HG03095 (cell line): ENCODE measurements at regions not wholly inside any gene's neighbourhood (a gene's known extent, or its start where the extent isn't known, plus 50 kb on each side); places are given as distances from the start of the nearest gene placed in this dataset.

Experiments
- ATAC-seq: cut with Tn5 transposase; IDR thresholded peaks from one replicate; pipeline ENCODE4 v1.9.1; 2021; ENCODE audit warnings: moderate library complexity; ENCODE audit not compliant: unreplicated experiment

DNA sequence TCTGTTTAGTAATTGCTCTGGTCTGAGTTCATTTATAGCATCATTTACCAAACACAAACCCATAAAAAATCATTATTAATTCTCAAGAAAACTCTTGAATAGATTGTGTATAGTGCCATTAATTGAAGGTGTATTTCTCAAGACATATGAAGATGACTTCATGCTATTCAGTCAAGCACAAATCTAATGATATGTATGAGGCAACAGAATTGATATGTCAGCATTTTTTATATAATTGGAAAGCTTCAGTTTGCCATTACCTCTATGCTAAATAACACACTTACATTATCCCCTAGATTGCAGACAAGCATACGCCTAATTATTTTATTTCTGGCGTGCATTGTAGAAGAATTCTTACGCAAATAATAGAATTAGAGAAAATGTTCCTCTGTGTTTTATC lies 461.8 kb downstream of the PDHA2 start:
- no peak for ATAC-seq

DNA sequence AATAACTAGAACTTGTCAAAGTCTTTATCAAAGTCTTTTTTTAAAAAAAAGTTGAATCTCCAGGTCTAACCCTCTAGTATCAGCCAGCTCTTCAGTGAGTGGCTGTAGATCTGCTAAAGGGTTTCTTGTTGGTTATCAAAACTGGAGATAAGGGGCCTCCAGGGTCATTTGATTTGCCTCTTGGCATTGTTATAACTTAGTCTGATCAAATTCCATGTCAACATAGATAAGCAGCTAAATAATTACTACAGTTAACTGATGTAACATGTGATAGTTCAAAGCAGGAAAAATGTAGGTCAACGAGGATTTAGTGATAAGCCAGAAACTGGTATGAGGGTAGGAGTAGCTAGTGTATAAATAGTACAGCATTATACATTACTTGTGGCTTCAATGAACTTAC lies 465.1 kb downstream of the PDHA2 start:
- no peak for ATAC-seq

- ATAC-seq, result no peak
Observed at GRCh38 chr4:96312046-96312685, 472.3 kb downstream of the PDHA2 start.

DNA sequence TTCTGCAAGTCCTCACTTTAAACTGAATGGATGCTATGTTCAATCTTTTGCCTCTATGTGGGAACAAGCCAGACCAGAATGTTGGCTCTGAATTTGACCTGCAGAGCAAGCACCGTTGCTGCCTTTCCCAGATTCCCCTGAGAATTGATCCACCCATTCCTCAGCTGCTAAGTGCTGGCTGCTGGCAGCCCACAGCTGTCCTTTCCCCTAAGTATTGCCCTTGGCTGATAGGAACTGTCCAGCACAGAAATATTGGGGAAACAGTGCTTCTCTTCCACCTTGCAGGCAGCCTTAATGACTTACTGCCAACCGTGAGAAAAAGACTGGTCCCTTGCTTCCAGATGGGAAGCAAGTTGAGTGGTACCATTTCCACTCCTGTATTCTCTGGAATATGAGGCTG lies 475.9 kb downstream of the PDHA2 start:
- ATAC-seq, result no peak

- ATAC-seq, result no peak
Observed at GRCh38 chr4:96316776-96317175, 476.9 kb downstream of the PDHA2 start.

DNA sequence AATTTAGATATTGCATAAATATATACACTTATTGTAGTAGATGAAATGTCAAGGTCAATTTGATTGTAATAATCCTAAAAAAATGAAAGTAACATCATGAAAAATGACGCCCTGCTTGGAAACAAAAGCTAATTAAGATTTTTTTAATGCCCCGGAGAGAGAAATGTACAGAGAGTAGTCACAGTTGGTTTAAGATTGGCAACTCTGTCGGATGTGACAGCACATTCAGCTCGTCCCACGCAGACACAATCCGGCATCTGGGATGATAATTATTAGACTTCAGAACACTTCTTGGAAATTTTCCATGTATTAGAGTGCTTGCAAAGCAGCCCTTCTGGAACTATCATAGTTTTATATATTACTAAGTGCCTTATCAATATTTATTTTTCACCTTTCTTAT lies 478.0 kb downstream of the PDHA2 start:
- ATAC-seq, result no peak

DNA sequence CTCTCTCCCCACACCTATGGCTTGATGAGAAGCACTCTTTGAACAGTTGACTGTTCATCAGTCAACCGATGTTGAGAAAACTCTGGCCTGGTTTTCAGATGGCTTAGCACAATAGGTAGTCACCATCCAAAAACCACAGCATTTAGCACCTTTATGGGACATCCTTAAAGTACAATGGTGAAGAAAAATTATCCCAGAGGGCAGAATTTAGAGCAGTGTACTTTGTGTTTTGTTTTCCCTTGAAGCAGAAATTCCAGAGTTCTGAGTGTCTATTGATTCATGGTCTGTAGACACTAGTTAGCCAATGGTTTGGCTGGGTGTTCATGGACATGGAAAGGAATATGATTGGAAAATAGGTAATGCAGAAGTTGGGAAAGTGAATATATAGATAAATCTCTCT lies 487.0 kb downstream of the PDHA2 start:
- ATAC-seq, result no peak

- no peak for ATAC-seq
Observed at GRCh38 chr4:96342196-96342595, 502.3 kb downstream of the PDHA2 start.

DNA sequence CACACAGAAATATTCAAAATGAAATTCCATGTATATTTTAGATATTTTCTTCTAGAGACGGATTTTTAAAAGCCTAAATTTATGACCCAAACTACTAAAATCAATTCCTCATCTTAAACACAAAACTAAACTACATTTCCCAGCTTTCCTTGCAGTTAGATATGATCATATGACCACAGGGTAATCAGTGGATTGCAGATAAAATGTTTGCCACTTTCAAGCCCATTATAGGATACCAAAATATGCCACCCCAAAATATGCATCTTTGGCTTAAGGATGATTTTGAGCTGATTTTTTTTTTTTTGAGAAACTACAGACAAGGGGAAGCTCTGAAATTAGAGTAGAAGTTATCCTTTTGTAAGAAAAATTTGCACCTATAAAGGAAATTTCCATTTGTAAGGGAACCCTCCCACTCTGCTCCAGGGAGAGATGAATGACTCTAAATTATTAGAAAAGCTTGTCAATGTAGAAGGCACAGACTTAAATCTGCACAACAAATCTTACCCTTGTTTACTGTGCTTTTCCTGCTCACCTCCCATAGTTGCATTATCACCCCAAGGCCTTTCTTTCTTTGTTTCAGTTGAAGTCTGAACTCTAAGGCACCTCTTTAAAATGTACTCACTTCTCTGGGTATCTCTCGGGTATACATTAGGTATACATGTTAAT lies 503.0 kb downstream of the PDHA2 start:
- no peak for ATAC-seq

- ATAC-seq, result no peak
Observed at GRCh38 chr4:96343836-96344235, 503.9 kb downstream of the PDHA2 start.

DNA sequence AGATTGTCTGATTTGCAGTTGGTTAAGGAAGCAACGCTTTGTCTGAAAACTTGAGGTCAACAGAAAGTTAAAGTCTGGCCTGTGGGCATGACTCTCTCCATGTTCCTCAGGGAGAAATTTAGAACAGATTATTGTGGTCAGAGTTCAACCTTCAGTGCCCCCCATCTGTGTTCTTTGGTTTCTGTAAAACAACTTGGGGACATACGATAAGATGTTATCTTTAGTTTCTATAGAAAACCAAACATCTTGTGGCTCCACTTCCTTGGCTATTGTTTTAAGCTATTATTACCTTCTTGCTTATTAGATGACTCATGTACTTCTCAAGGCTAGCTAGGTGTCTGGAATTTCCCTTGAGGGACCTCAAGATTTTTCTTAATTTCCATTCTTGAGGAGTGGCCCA lies 507.7 kb downstream of the PDHA2 start:
- ATAC-seq, result no peak

DNA sequence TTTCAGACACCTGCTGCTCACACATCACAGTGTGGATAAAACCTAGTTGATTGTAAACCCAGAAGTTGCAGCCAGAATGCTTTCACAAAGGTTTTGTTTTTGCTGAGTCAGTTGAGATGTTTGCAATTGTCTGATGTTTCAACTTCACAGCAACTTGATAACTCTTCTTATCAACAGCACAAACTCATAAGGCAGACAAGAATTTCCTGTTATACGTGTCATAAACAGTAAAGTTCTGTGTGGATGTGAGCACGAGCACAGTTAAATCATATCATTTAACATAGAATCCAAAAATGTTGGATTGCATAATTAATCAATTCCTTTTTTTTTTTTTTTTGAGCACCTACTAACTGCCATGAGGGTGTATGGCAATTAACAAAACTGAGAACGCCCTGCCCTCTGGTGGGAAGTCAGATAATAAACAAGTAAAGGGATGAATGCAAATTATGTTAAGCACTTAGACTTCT lies 512.2 kb downstream of the PDHA2 start:
- ATAC-seq, result no peak

DNA sequence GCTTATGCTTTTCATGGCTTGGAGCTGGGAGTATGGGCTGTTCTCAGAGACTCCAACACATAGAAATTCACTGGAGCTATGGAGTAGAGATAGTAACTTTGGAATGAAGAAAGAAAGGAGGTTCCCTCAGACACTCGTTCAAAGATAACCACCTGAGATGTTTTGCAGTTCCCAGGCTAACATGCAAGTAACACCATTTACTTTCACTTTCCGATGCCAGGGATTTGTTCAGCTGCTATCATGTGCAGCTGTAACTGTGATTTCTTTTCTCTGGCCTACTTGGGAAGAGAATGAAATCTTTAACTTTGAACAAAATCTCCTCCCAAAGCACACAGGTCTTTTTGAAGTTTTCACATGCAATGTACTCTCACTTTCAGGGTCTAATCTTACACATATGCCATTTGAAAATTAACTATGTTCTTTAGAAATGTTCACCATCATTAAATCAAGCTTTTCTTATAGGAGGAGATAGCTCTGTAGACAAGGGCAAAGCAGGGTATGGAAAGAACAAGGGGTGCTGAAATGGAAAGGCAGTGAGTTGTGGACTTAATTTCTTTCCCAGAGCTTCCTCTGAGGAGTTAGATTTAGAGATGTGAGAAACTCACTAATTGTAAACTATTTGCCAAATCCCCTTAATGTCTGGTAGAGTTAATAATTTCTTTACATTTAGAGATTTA lies 514.3 kb downstream of the PDHA2 start:
- ATAC-seq, result no peak

GRCh38 chr4:96355414-96355813 lies 515.5 kb downstream of the PDHA2 start:
- ATAC-seq, result no peak

DNA sequence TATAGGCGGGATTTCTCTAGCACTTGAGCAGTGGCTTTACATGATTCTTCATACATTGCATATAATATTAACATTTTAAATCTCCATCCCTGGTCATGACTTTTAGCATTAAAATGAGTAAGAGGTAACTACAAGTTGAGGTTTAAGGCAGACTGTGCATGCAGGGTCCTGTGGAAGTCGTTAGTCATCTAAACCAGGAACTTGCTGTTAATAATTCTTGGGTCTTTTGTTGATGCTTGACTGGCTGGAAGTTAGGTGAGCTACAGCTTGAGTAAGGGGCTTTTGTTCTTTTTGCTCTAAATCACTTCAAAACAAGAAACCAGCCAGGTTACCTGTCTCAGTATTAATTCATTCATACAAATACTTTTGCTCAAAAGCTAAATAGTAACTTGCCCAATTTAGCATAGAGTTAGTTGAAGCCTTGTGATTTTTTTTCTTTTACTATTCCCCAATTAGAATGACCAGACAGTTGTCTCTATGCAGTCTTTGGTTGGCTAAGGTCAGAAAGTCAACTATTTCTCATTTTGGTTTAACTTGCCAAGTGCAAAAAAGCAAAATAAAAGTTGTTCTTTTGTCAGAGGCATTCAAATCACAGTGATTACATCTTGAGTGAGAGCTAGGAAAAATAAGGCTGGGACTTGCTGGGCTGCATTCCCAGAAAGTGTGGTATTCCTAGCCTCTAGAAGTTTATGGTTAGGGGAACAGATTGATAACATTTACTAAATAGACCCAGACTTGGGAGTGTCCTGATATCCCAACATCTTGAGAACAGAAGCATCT lies 516.9 kb downstream of the PDHA2 start:
- no peak for ATAC-seq

DNA sequence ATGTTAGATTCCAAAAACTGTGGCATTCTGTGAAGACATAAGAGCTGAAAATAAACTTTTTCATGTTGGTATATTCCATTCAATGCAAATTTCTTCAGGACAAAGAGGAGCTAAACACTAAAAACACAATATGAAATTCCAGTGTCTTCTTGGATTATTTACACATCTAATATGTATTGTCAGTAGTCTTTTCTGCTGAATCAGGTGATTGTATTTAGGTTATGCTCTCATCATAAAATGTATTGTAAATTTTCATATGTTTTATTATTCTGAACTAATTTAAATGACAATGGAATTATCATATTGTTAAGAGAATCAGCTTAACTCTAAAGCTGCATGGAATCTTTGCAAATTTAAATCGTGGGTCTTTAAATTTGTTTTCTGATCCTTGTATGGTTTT lies 526.7 kb downstream of the PDHA2 start:
- ATAC-seq, result no peak

DNA sequence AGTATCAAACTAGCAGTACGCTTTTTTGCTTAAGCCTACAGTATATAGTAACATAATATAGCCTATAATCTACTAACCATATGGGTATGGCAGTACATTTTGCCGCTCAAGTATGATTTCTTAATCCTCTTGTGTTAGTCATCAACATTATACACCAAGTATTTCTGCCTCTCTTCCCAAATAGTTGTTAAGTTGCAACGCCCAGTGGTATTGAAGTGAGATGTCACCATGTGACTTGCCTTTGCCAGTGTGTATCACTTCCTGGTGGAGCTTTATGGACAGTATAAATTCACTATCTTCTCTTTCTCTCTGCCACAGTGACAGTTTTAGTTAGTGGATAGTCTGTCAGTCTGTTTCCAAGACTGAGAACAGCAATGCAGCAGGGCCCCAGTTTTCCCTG lies 535.5 kb downstream of the PDHA2 start:
- ATAC-seq, result no peak

DNA sequence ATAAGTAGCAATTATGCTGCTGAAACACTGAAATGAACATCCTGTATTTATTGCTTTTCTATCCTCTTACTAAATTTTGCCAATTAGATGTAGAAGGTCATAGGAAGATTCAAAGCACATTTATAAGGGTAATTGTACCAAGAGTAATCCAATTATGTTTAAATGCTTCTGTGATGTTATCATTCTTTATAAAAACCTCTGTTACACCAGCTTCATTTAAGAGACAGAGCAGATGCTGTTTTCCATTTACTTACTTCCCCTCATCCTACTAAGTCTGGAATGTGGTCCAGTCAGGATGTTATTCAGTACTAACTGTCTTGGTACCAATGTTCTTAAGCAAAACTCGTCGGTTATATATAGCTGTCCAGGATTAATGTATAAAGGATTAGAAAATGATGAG lies 539.6 kb downstream of the PDHA2 start:
- ATAC-seq, result no peak

DNA sequence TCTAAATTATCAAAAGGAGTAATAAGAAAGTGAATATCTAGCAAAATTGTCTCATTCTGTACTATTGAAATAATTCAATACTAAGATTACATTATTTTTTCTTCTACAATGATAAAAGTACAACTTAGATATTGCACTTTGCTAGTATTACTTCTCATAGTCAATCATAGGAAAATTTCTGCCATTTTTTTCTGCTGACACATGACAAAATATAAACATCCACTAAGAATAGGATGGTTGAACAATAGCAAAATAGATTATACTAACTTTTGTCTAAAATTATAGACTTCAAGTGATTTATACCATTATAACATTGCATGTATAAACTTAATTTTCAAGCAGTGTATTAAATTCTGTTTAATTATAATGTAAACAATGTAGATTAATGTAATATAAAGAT lies 540.2 kb downstream of the PDHA2 start:
- no peak for ATAC-seq

DNA sequence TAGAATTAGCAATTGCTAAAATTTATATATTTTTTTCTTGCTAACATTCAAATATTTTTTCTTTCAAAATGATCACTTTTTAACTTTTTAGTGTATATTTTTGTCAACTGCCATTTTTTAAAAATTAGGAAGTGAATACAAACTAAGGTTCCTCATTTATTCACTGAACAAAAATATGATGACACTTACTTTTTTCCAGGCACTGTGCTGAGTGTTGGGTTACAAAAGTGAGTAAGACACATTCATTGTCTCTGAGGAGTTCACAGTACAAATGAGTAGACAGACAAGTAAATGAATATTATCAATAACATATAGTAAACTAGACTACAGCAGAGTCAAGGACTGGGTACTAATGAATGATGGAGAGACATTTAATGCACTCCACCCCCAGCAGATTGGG lies 543.5 kb downstream of the PDHA2 start:
- no peak for ATAC-seq

DNA sequence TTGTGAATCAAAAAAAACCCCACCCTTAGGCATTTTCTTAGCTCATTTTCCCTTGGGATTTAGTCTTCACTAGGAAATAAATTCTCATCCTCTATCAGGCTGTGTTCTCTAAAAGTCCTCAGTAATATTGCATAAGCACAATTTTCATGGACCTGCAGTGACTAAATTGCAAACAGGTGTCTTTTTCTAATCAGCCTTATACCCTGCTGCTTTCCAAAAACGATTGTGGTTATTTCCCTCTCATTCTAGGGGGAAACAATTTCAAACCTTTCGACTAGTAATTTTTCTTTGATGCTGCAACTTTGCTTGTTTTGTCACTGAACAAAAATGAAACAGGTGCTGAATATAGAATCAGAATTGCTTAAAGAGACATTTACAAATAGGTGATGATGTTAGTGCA lies 549.9 kb downstream of the PDHA2 start:
- ATAC-seq, result no peak

GRCh38 chr4:96390404-96390803 lies 550.5 kb downstream of the PDHA2 start:
- no peak for ATAC-seq
